GM12878 (cell line): ENCODE measurements at regions not wholly inside any gene's neighbourhood (a gene's known extent, or its start where the extent isn't known, plus 50 kb on each side); places are given as distances from the start of the nearest gene placed in this dataset.

Source experiments
- ATAC-seq: fragments of 200-7000 bp; cut with Tn5 transposase; 3 replicates; pipeline ENCODE4 v1.9.1; 2020; ENCODE audit warnings: mild to moderate bottlenecking, moderate library complexity
- BruUV-seq: library from RNA; stranded (reverse); fragments of 400-500 nt; replicated peaks from 2 replicates; lab custom pipeline; 2021; lab: Mats Ljungman, UMichigan
- CTCF ChIA-PET: fragments of 300-600 bp; sonication (Branson Sonifier 250); formaldehyde crosslinking; extraction: SDS; loops from one replicate; lab custom pipeline; 2021; ENCODE audit warnings: inconsistent platforms; lab: Yijun Ruan, JAX
- POLR2A ChIA-PET: fragments of 350-600 bp; formaldehyde crosslinking; extraction: SDS; loops from one replicate; lab custom pipeline; 2021; ENCODE audit warnings: inconsistent platforms; lab: Charles Lee
- RAD21 ChIA-PET: fragments of 300-600 bp; sonication (Branson Sonifier 250); formaldehyde crosslinking; loops from one replicate; lab custom pipeline; 2023; ENCODE audit warnings: antibody characterized with exemption; ENCODE audit not compliant: unreplicated experiment; lab: Charles Lee
- SMC1A ChIA-PET: fragments of 300-600 bp; sonication (Branson Sonifier 250); formaldehyde crosslinking; loops from one replicate; lab custom pipeline; 2023; ENCODE audit not compliant: unreplicated experiment, uncharacterized antibody; lab: Charles Lee
- DNase-seq: peaks from one replicate; pipeline ENCODE4 v3.0.0-alpha.2; 2011; ENCODE audit warnings: low read depth, low spot score
- FAIRE-seq: peaks from 3 replicates; lab custom pipeline; 2011; peaks lifted over from hg19 to GRCh38; lab: Jason Lieb, UNC
- H2AFZ ChIP-seq: 2 replicates; pipeline ENCODE4 v1.6.0; 2011; ENCODE audit warnings: low read depth, low read length, control low read depth; ENCODE audit not compliant: control insufficient read depth
- H3K27ac ChIP-seq: 2 replicates; pipeline ENCODE4 v1.5.1; 2011; ENCODE audit warnings: control low read depth; ENCODE audit not compliant: control insufficient read depth, insufficient read depth
- H3K27me3 ChIP-seq, 2 experiments: replicated peaks in 1 of 2; 2 replicates each; pipeline versions ENCODE4 v1.6.0 to v1.6.1; 2011; ENCODE audit warnings: low read length in 1 of 2; ENCODE audit not compliant: control insufficient read depth in 2 of 2, insufficient read depth in 2 of 2
- H3K36me3 ChIP-seq, 2 experiments: 2 replicates each; pipeline ENCODE4 v1.5.1; 2011; ENCODE audit warnings: low read length in 1 of 2; ENCODE audit not compliant: control insufficient read depth in 2 of 2, insufficient read depth in 2 of 2
- H3K4me1 ChIP-seq: 2 replicates; pipeline ENCODE4 v1.6.1; 2011; ENCODE audit warnings: mild to moderate bottlenecking, low read length, moderate library complexity, mixed read lengths; ENCODE audit not compliant: control insufficient read depth, insufficient read depth
- H3K4me2 ChIP-seq: 2 replicates; pipeline ENCODE4 v1.6.0; 2011; ENCODE audit warnings: control low read depth; ENCODE audit not compliant: control insufficient read depth, insufficient read depth
- H3K4me3 ChIP-seq: fragments of 200-600 bp; sonication (generic); 2 replicates; pipeline ENCODE4 v1.5.1; 2016
- H3K79me2 ChIP-seq: 2 replicates; pipeline ENCODE4 v1.6.0; 2011; ENCODE audit warnings: low read length; ENCODE audit not compliant: control insufficient read depth, insufficient read depth
- H3K9ac ChIP-seq: 2 replicates; pipeline ENCODE4 v1.8.0; 2011; ENCODE audit warnings: low read length, control low read depth, mixed read lengths; ENCODE audit not compliant: control insufficient read depth, insufficient read depth
- H3K9me3 ChIP-seq: replicated peaks from 3 replicates; pipeline ENCODE4 v1.5.1; 2011; ENCODE audit warnings: mild to moderate bottlenecking, low read length; ENCODE audit not compliant: control insufficient read depth, insufficient read depth
- H4K20me1 ChIP-seq: 2 replicates; pipeline ENCODE4 v1.6.0; 2011; ENCODE audit not compliant: control insufficient read depth, insufficient read depth
- BACH1 ChIP-seq: fragments of 450-650 bp; IDR thresholded peaks from 2 replicates; pipeline ENCODE4 v1.6.1; 2017; ENCODE audit warnings: mild to moderate bottlenecking, borderline replicate concordance
- CREM ChIP-seq: IDR thresholded peaks from 2 replicates; pipeline ENCODE4 v1.6.1; 2014; ENCODE audit warnings: antibody characterized with exemption, low read depth
- DPF2 ChIP-seq: fragments of 450-650 bp; IDR thresholded peaks from 2 replicates; pipeline ENCODE4 v1.6.1; 2017; ENCODE audit warnings: mild to moderate bottlenecking
- NFIC ChIP-seq: IDR thresholded peaks from 2 replicates; pipeline ENCODE4 v1.6.1; 2012; ENCODE audit warnings: low read depth, mild to moderate bottlenecking, inconsistent platforms, low read length, moderate library complexity
- NR2C2 ChIP-seq: IDR thresholded peaks from 2 replicates; pipeline ENCODE4 v1.6.1; 2011; ENCODE audit warnings: borderline replicate concordance, low read depth; ENCODE audit not compliant: control insufficient read depth, insufficient read length
- SPI1 ChIP-seq: IDR thresholded peaks from 2 replicates; pipeline ENCODE4 v1.6.1; 2011; ENCODE audit warnings: low read depth, mild to moderate bottlenecking, low read length, moderate library complexity, borderline replicate concordance; ENCODE audit not compliant: insufficient read depth
- SRF ChIP-seq, 2 experiments: IDR thresholded peaks; 2 replicates each; pipeline ENCODE4 v1.6.1; 2011; ENCODE audit warnings: low read depth in 2 of 2, low read length in 2 of 2, mild to moderate bottlenecking in 1 of 2, moderate library complexity in 1 of 2
- STAT1 ChIP-seq: fragments of 450-650 bp; conservative IDR thresholded peaks from 2 replicates; pipeline ENCODE4 v1.6.1; 2014; ENCODE audit warnings: antibody characterized with exemption, mild to moderate bottlenecking
- ZBTB4 ChIP-seq: fragments of 450-650 bp; formaldehyde crosslinking; IDR thresholded peaks from 2 replicates; pipeline ENCODE4 v1.4.0; 2022; ENCODE audit warnings: mild to moderate bottlenecking, moderate library complexity
- ZNF384 ChIP-seq: IDR thresholded peaks from 2 replicates; pipeline ENCODE4 v1.6.1; 2012; ENCODE audit warnings: low read depth, mild to moderate bottlenecking, low read length, improper control_type of control experiment, borderline replicate concordance
- WGBS: methylation state at CpG from one replicate; pipeline ENCODE4 v1.1.6; 2016; ENCODE audit warnings: low lambda C conversion rate; ENCODE audit not compliant: insufficient replicate concordance, insufficient coverage; ENCODE audit errors: missing lambda C conversion rate; 5-methylcytosine and 5-hydroxymethylcytosine counted together
- in situ Hi-C: fragments of 300-500 bp; cut with MboI; formaldehyde crosslinking; loops from 9 replicates; pipeline ENCODE4 v1.14.3; 2018; ENCODE audit warnings: mixed read lengths
- intact Hi-C: fragments of 100-400 bp; cut with micrococcal nuclease; formaldehyde crosslinking; loops from one replicate; pipeline ENCODE4 v1.14.2; 2022; ENCODE audit not compliant: unreplicated experiment

DNA sequence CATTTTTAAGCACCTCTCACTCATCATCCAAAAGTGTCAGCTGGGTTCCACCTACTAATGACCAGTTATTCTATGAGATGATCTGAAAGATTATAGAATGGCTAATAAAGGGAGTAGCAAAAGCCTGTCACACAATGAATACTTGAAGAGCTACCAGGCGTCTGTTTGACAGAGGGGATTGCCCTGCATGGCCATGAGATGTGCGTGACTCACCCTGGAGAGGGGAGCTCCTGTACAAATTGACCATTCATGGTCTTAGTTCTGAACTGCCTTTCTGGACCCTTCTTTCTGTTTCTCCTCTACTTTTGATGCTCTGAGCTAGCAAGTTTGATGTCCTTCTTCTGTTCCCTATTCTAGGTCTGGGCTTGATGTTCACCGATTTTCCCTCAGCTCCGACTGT, 85.2 kb upstream of the ABCD3 start:
- Histone ChIP-seq H3K79me2 (no peaks in the 10 kb centered on the region), H3K9ac (no peak overlapping the region), H3K27me3 (no peaks in the 10 kb centered on the region), H3K27ac (no peak overlapping the region), H3K4me2 (peak overlapping the region; percentile 30; the same call in 1 of the 2 replicates), H3K4me3 (0 out of 2 replicates have a peak overlapping the region, but pooled peaks have one; percentile 22), H3K4me1 (peaks cover 23% of the 10 kb centered on the region), H4K20me1 (no peaks in the 10 kb centered on the region), H3K36me3 (no peaks in the 10 kb centered on the region), H3K9me3 (no peaks in the 10 kb centered on the region), H2AFZ (no peak overlapping the region)
- in situ Hi-C loops: no loop called here
- TF ChIP-seq STAT1 (no peak), CREM (peak; percentile 21; the same call in 1 of the 2 replicates), SRF (IDR thresholded peaks at IDR 0.05; ENCODE audit: low read depth in 2 of 2, low read length in 2 of 2) (peak in 1 of 2 experiments; percentile 67; a peak in 1 of 4 replicates), NFIC (no peak), BACH1 (no peak), DPF2 (no peak), NR2C2 (no peak)
- no TSS peak for BruUV-seq
- peak; percentile 82 for ATAC-seq
- intact Hi-C loops: loop anchor here (10.0 kb wide), 1 partner anchor 472 kb away; no protein-coding TSS in a partner anchor
- DNase-seq: no peak
- ChIA-PET SMC1A (interaction anchor here (0.6 to 5.6 kb wide), 13 partner anchors 9 to 316 kb away, joined by 3 to 44 read pairs (median 4); no protein-coding TSS in a partner anchor), CTCF (interaction anchor here (0.8 to 9.2 kb wide), 11 partner anchors 9 to 489 kb away, joined by 3 to 173 read pairs (median 5); no protein-coding TSS in a partner anchor), POLR2A (interaction anchor here (0.6 to 1.4 kb wide), 2 partner anchors 275 to 479 kb away, joined by 3 read pairs; no protein-coding TSS in a partner anchor), RAD21 (interaction anchor here (1.0 to 5.4 kb wide), 9 partner anchors 33 to 327 kb away, joined by 3 to 79 read pairs (median 4); no protein-coding TSS in a partner anchor)
- WGBS: 30% methylated on average over 4 of the region's 4 CpGs
- FAIRE-seq: no peak

GRCh38 chr1:94332516-94332915, 85.7 kb upstream of the ABCD3 start:
- ChIA-PET POLR2A (no interaction called here), CTCF (interaction anchor here (0.7 to 9.2 kb wide), 11 partner anchors 10 to 488 kb away, joined by 3 to 173 read pairs (median 4); no protein-coding TSS in a partner anchor), RAD21 (interaction anchor here (1.0 to 5.4 kb wide), 8 partner anchors 33 to 307 kb away, joined by 3 to 79 read pairs (median 4); no protein-coding TSS in a partner anchor), SMC1A (interaction anchor here (0.6 to 5.6 kb wide), 12 partner anchors 10 to 383 kb away, joined by 3 to 44 read pairs (median 4); no protein-coding TSS in a partner anchor)
- no TSS peak for BruUV-seq
- Histone ChIP-seq H4K20me1 (no peaks in the 10 kb centered on the region), H3K27me3 (no peaks in the 10 kb centered on the region), H2AFZ (no peak overlapping the region), H3K9ac (no peak overlapping the region), H3K27ac (no peak overlapping the region), H3K4me3 (no peak overlapping the region), H3K79me2 (no peaks in the 10 kb centered on the region), H3K4me2 (no peak overlapping the region), H3K36me3 (no peaks in the 10 kb centered on the region), H3K4me1 (peaks cover 23% of the 10 kb centered on the region), H3K9me3 (no peaks in the 10 kb centered on the region)
- no peak for FAIRE-seq
- intact Hi-C loops: loop anchor here (10.0 kb wide), 1 partner anchor 472 kb away; no protein-coding TSS in a partner anchor
- ATAC-seq: peak; percentile 28; the same call in 2 of the 3 replicates
- in situ Hi-C loops: no loop called here
- DNase-seq: no peak
- TF ChIP-seq ZNF384 (peak; percentile 33; the same call in 1 of the 2 replicates), SPI1 (peak; percentile 85), ZBTB4 (CRISPR knock-in tag) (no peak)
